ENCODE measurements at regions not wholly inside any gene's neighbourhood (a gene's known extent, or its start where the extent isn't known, plus 50 kb on each side); places are given as distances from the start of the nearest gene placed in this dataset.
"Not testable (repeated sequence)": the region's sequence is repeated elsewhere in the genome, so short reads cannot be mapped to it uniquely, and the experiment has no call there.

- TF ChIP-seq CTCF (IDR thresholded peaks at IDR 0.05) (no peak), POLR2AphosphoS5 (IDR thresholded peaks at IDR 0.05; ENCODE audit: insufficient read depth in 1 of 2, low read depth in 1 of 2) (no peak), POLR2A (IDR thresholded peaks at IDR 0.05) (no peak)
- Histone ChIP-seq H3K36me3 (no peaks in the 10 kb centered on the region), H3K27ac (no peak overlapping the region), H3K27me3 (no peaks in the 10 kb centered on the region), H3K4me1 (no peaks in the 10 kb centered on the region), H3K9me3 (no peaks in the 10 kb centered on the region), H3K4me3 (no peak overlapping the region)
- intact Hi-C loops (cut with DNase I), result no loop called here
- no peak for DNase-seq (ENCODE audit: extremely low spot score in 2 of 2)
These were observed 555.8 kb downstream of the ZNF385D start for GRCh38 chr3:21195203-21195602.

GRCh38 chr3:21194036-21194435 is 557.0 kb downstream of the ZNF385D start:
- H3K4me3 ChIP-seq; intact Hi-C loops (cut with DNase I); H3K27me3 ChIP-seq; H3K36me3 ChIP-seq; H3K4me1 ChIP-seq; H3K27ac ChIP-seq; H3K9me3 ChIP-seq; DNase-seq (ENCODE audit: extremely low spot score in 2 of 2): not testable (repeated sequence)

DNA sequence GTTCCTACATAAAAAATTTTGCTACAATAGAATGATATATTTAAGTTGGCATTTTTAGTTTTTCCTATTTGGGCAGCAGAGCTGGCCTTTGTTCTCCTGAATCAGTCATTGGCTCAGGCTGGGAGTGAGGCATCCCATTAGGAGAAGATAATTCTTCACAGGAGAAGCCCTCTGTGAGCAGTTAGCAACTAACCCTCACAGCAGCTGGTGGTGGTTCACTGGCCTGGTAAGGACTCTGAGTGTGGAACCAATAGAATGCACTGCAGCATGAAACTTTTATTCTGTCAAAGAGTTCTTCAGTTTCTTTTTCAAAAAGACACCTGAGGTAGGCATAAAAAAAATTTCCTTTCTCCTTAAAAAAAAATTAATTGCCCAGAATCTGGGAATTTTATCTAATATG is 562.6 kb downstream of the ZNF385D start:
- no peak for TF ChIP-seq POLR2AphosphoS5 (IDR thresholded peaks at IDR 0.05; ENCODE audit: insufficient read depth in 1 of 2, low read depth in 1 of 2)
- TF ChIP-seq CTCF (IDR thresholded peaks at IDR 0.05), result no peak
- no peak for TF ChIP-seq POLR2A (IDR thresholded peaks at IDR 0.05)
- Histone ChIP-seq H3K36me3 (no peaks in the 10 kb centered on the region), H3K4me1 (no peaks in the 10 kb centered on the region), H3K4me3 (no peak overlapping the region), H3K9me3 (no peaks in the 10 kb centered on the region), H3K27ac (no peak overlapping the region), H3K27me3 (no peaks in the 10 kb centered on the region)
- no peak for DNase-seq (ENCODE audit: extremely low spot score in 2 of 2)
- intact Hi-C loops (cut with DNase I), result no loop called here

DNA sequence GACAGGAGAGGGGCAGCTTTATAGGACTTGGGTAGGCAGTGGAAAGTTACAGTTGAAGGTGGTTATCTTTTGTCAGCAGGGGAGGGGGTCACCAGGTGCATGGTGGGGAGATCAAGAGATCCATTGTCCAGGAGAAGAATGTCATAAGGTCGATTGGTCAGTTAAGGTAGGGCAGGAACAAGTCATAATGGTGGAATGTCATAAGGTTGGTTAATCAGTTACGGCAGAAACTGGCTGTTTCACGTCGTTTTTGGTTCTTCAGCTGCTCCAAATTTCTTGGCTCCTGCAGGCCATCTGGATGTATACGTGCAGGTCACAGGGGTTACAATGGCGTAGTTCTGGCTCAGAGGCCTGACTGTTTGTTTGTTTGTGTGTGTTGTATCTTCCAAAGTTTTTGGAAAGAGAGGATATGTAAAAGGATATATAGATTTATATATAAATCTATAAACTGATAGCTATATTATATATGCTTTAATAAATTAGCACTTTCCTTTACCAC is 565.1 kb downstream of the ZNF385D start:
- no peaks in the 10 kb centered on the region for H3K4me1 ChIP-seq
- no peak overlapping the region for H3K27ac ChIP-seq
- no peak overlapping the region for H3K4me3 ChIP-seq
- H3K9me3 ChIP-seq, result no peaks in the 10 kb centered on the region
- TF ChIP-seq POLR2A (IDR thresholded peaks at IDR 0.05), result no peak
- TF ChIP-seq POLR2AphosphoS5 (IDR thresholded peaks at IDR 0.05; ENCODE audit: insufficient read depth in 1 of 2, low read depth in 1 of 2), result no peak
- TF ChIP-seq CTCF (IDR thresholded peaks at IDR 0.05), result no peak
- intact Hi-C loops (cut with DNase I), result no loop called here
- no peaks in the 10 kb centered on the region for H3K36me3 ChIP-seq
- DNase-seq (ENCODE audit: extremely low spot score in 2 of 2), result no peak
- H3K27me3 ChIP-seq, result no peaks in the 10 kb centered on the region

DNA sequence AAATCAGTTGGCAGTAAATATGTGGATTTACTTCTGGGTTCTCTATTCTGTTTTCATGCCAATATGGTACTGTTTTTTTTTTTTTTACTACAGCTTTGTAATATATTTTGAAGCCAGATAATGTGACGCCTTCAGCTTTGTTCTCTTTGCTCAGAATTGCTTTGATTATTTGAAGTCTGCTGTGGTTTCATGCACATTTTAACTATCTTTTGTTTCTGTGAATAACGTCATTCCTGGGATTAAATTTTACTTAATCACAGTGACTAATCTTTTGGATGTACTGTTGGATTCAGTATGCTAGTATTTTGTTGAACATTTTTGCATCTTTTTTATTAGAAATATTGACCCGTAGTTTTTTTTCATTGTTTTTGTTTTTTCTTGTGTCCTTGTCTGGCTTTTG is 576.5 kb downstream of the ZNF385D start:
- Histone ChIP-seq H3K4me1 (no peaks in the 10 kb centered on the region), H3K4me3 (no peak overlapping the region), H3K9me3 (no peaks in the 10 kb centered on the region), H3K27me3 (no peaks in the 10 kb centered on the region), H3K27ac (no peak overlapping the region), H3K36me3 (no peaks in the 10 kb centered on the region)
- no peak for DNase-seq (ENCODE audit: extremely low spot score in 2 of 2)
- intact Hi-C loops (cut with DNase I), result no loop called here
- TF ChIP-seq POLR2A (IDR thresholded peaks at IDR 0.05) (no peak), POLR2AphosphoS5 (IDR thresholded peaks at IDR 0.05; ENCODE audit: insufficient read depth in 1 of 2, low read depth in 1 of 2) (no peak), CTCF (IDR thresholded peaks at IDR 0.05) (no peak)

- TF ChIP-seq CTCF (IDR thresholded peaks at IDR 0.05) (no peak), POLR2AphosphoS5 (IDR thresholded peaks at IDR 0.05; ENCODE audit: insufficient read depth in 1 of 2, low read depth in 1 of 2) (no peak), POLR2A (IDR thresholded peaks at IDR 0.05) (no peak)
- Histone ChIP-seq H3K4me1 (no peaks in the 10 kb centered on the region), H3K27me3 (no peaks in the 10 kb centered on the region), H3K4me3 (no peak overlapping the region), H3K9me3 (no peaks in the 10 kb centered on the region), H3K27ac (no peak overlapping the region), H3K36me3 (no peaks in the 10 kb centered on the region)
- intact Hi-C loops (cut with DNase I), result no loop called here
- DNase-seq (ENCODE audit: extremely low spot score in 2 of 2), result no peak
These were observed 580.0 kb downstream of the ZNF385D start for GRCh38 chr3:21170964-21171363.

All from vagina (tissue), 2 donors.